H1 (cell line): ENCODE measurements at regions not wholly inside any gene's neighbourhood (a gene's known extent, or its start where the extent isn't known, plus 50 kb on each side); places are given as distances from the start of the nearest gene placed in this dataset.

Experiments used
- CTCF ChIA-PET: fragments of 300-600 bp; sonication (Branson Sonifier 250); formaldehyde crosslinking; loops from one replicate; lab custom pipeline; 2021; ENCODE audit not compliant: partially characterized antibody; lab: Charles Lee
- POLR2A ChIA-PET: fragments of 300-600 bp; sonication (Branson Sonifier 250); formaldehyde crosslinking; loops from one replicate; lab custom pipeline; 2021; ENCODE audit warnings: inconsistent platforms; ENCODE audit not compliant: partially characterized antibody; lab: Charles Lee
- DNase-seq, 2 experiments: peaks; one replicate each; pipeline versions ENCODE4 v3.0.0 to v3.0.0-alpha.2; 2010 to 2022; ENCODE audit warnings: low spot score in 2 of 2, low read depth in 1 of 2, mixed read lengths in 1 of 2
- FAIRE-seq: peaks from 2 replicates; lab custom pipeline; 2011; peaks lifted over from hg19 to GRCh38; lab: Jason Lieb, UNC
- H2AFZ ChIP-seq: 2 replicates; pipeline ENCODE4 v1.8.1; 2012; ENCODE audit warnings: low read length, inconsistent platforms
- H2AK5ac ChIP-seq: 2 replicates; pipeline ENCODE4 v1.6.1; 2013; ENCODE audit warnings: low read depth, low read length
- H2BK120ac ChIP-seq: replicated peaks from 2 replicates; pipeline ENCODE3; 2013; ENCODE audit warnings: low read depth, low read length, inconsistent platforms
- H2BK12ac ChIP-seq: 2 replicates; pipeline ENCODE4 v1.6.1; 2013; ENCODE audit warnings: low read depth, low read length
- H2BK15ac ChIP-seq: 2 replicates; pipeline ENCODE4 v1.6.1; 2013; ENCODE audit warnings: low read length
- H2BK20ac ChIP-seq: 2 replicates; pipeline ENCODE4 v1.6.1; 2013; ENCODE audit warnings: low read length
- H2BK5ac ChIP-seq: 2 replicates; pipeline ENCODE4 v1.6.1; 2013; ENCODE audit warnings: low read depth, low read length
- H3K14ac ChIP-seq: 2 replicates; pipeline ENCODE4 v1.6.1; 2013; ENCODE audit warnings: inconsistent platforms; ENCODE audit not compliant: insufficient read length
- H3K18ac ChIP-seq: 2 replicates; pipeline ENCODE4 v1.6.1; 2013; ENCODE audit warnings: low read length; ENCODE audit errors: extremely low read depth
- H3K23ac ChIP-seq: 2 replicates; pipeline ENCODE4 v1.6.1; 2013; ENCODE audit warnings: inconsistent platforms; ENCODE audit not compliant: insufficient read length
- H3K23me2 ChIP-seq: 2 replicates; pipeline ENCODE4 v1.6.1; 2013; ENCODE audit warnings: low read depth, low read length
- H3K27ac ChIP-seq: 2 replicates; pipeline ENCODE4 v1.6.1; 2011; ENCODE audit warnings: low read depth, low read length, inconsistent platforms
- H3K27me3 ChIP-seq, 4 experiments: replicated peaks in 1 of 4; 1 replicate in 1 of 4; 2 replicates in 3 of 4; pipeline versions ENCODE4 v1.6.1 to v1.8.1; 2011 to 2013; ENCODE audit warnings: low read length in 3 of 4, mild to moderate bottlenecking in 3 of 4, inconsistent platforms in 2 of 4, mixed read lengths in 2 of 4, moderate library complexity in 1 of 4; ENCODE audit not compliant: control insufficient read depth in 3 of 4, insufficient read depth in 3 of 4; ENCODE audit errors: extremely low read depth in 1 of 4
- H3K36me3 ChIP-seq, 4 experiments: 2 replicates each; pipeline versions ENCODE4 v1.6.1 to v1.8.1; 2011 to 2013; ENCODE audit warnings: mild to moderate bottlenecking in 4 of 4, low read length in 3 of 4, moderate library complexity in 2 of 4, control low read depth in 1 of 4, inconsistent platforms in 1 of 4; ENCODE audit not compliant: insufficient read depth in 4 of 4, control insufficient read depth in 2 of 4
- H3K4ac ChIP-seq: replicated peaks from 2 replicates; pipeline ENCODE3; 2013; ENCODE audit warnings: low read length, low read depth, mixed read lengths, inconsistent platforms; ENCODE audit not compliant: insufficient read length
- H3K4me1 ChIP-seq, 4 experiments: replicated peaks in 1 of 4; 1 replicate in 1 of 4; 2 replicates in 3 of 4; pipeline versions ENCODE4 v1.6.1 to v1.8.1; 2011 to 2013; ENCODE audit warnings: low read length in 3 of 4, inconsistent platforms in 2 of 4, mixed read lengths in 1 of 4; ENCODE audit not compliant: insufficient read depth in 4 of 4, control insufficient read depth in 3 of 4
- H3K4me2 ChIP-seq, 2 experiments: 2 replicates each; pipeline versions ENCODE4 v1.6.1 to v1.8.1; 2011 to 2013; ENCODE audit warnings: low read depth in 2 of 2, low read length in 2 of 2, control low read depth in 1 of 2, inconsistent platforms in 1 of 2, mild to moderate bottlenecking in 1 of 2; ENCODE audit not compliant: insufficient read depth in 1 of 2
- H3K4me3 ChIP-seq, 4 experiments: fragments of 200-600, 300-600 bp in 1 of 4; sonication (generic), shearing (Covaris generic), sonication (Bioruptor Twin) in 1 of 4; 2 replicates each; pipeline versions ENCODE4 v1.5.1 to v1.8.1; 2011 to 2016; ENCODE audit warnings: low read length in 4 of 4, low read depth in 3 of 4, control low read depth in 2 of 4, inconsistent platforms in 2 of 4, mild to moderate bottlenecking in 2 of 4, mixed read lengths in 1 of 4, moderate library complexity in 1 of 4; ENCODE audit not compliant: insufficient read depth in 2 of 4; ENCODE audit errors: extremely low read depth in 1 of 4
- H3K56ac ChIP-seq: replicated peaks from 2 replicates; pipeline ENCODE3; 2013; ENCODE audit warnings: low read depth, mild to moderate bottlenecking, mixed read lengths, low read length, inconsistent platforms; ENCODE audit not compliant: insufficient read length
- H3K79me1 ChIP-seq: 2 replicates; pipeline ENCODE4 v1.6.1; 2013; ENCODE audit warnings: low read depth, low read length, control low read depth
- H3K79me2 ChIP-seq, 2 experiments: 2 replicates each; pipeline versions ENCODE4 v1.6.1 to v1.8.1; 2012 to 2013; ENCODE audit warnings: low read length in 2 of 2, mild to moderate bottlenecking in 2 of 2, inconsistent platforms in 1 of 2; ENCODE audit not compliant: insufficient read depth in 2 of 2, control insufficient read depth in 1 of 2
- H3K9ac ChIP-seq, 4 experiments: replicated peaks in 1 of 4; 1 replicate in 1 of 4; 2 replicates in 3 of 4; pipeline versions ENCODE4 v1.6.1 to v1.8.1; 2011 to 2013; ENCODE audit warnings: low read depth in 3 of 4, low read length in 3 of 4, control low read depth in 2 of 4, mild to moderate bottlenecking in 2 of 4, moderate library complexity in 2 of 4, inconsistent platforms in 1 of 4; ENCODE audit errors: extremely low read depth in 1 of 4
- H3K9me3 ChIP-seq, 2 experiments: 2 replicates each; pipeline versions ENCODE4 v1.6.1 to v1.8.1; 2012 to 2013; ENCODE audit warnings: mild to moderate bottlenecking in 2 of 2, moderate library complexity in 2 of 2, control low read depth in 1 of 2, inconsistent platforms in 1 of 2, low read depth in 1 of 2, low read length in 1 of 2, mixed read lengths in 1 of 2; ENCODE audit not compliant: insufficient read depth in 2 of 2
- H4K20me1 ChIP-seq, 2 experiments: replicated peaks in 1 of 2; 2 replicates each; pipeline versions ENCODE3 to v1.8.1; 2011 to 2013; ENCODE audit warnings: inconsistent platforms in 2 of 2, low read length in 2 of 2, mild to moderate bottlenecking in 1 of 2; ENCODE audit not compliant: insufficient read depth in 2 of 2, control insufficient read depth in 1 of 2
- H4K5ac ChIP-seq: 2 replicates; pipeline ENCODE4 v1.6.1; 2013; ENCODE audit warnings: low read length, low read depth, mixed read lengths, inconsistent platforms; ENCODE audit not compliant: insufficient read length
- H4K8ac ChIP-seq: 2 replicates; pipeline ENCODE4 v1.8.0; 2013; ENCODE audit warnings: mild to moderate bottlenecking, moderate library complexity, low read length, inconsistent platforms; ENCODE audit not compliant: insufficient read depth; ENCODE audit errors: extremely low read depth
- H4K91ac ChIP-seq: replicated peaks from 2 replicates; pipeline ENCODE3; 2013; ENCODE audit warnings: low read length, mixed read lengths, inconsistent platforms; ENCODE audit not compliant: insufficient read length
- CBX8 ChIP-seq: fragments of 300-800, 300-1000 bp; sonication (generic); IDR thresholded peaks from 2 replicates; pipeline ENCODE4 v1.7.1; 2016; ENCODE audit warnings: low read depth, low read length, borderline replicate concordance
- WGBS, 2 experiments: shearing (Covaris generic) in 1 of 2; methylation state at CpG; one replicate each; pipeline versions ENCODE4 v1.1.6 to v1.1.7; 2013 to 2015; ENCODE audit warnings: low lambda C conversion rate in 2 of 2, mixed read lengths in 2 of 2, inconsistent platforms in 1 of 2, low coverage in 1 of 2, missing lambda C conversion rate in 1 of 2; ENCODE audit not compliant: insufficient replicate concordance in 2 of 2, insufficient coverage in 1 of 2, insufficient read length in 1 of 2; ENCODE audit errors: extremely low coverage in 1 of 2, missing lambda C conversion rate in 1 of 2; 5-methylcytosine and 5-hydroxymethylcytosine counted together

- no peak for TF ChIP-seq CBX8
- no peak overlapping the region for H2AFZ ChIP-seq
- ChIA-PET CTCF (no interaction called here), POLR2A (no interaction called here)
- no peak overlapping the region for H3K56ac ChIP-seq
- DNase-seq (no peak), FAIRE-seq (no peak)
- no peak overlapping the region for H3K4me3 ChIP-seq
- H4K20me1 ChIP-seq, result no peaks in the 10 kb centered on the region
- H3K18ac ChIP-seq, result no peak overlapping the region
- no peak overlapping the region for H2BK12ac ChIP-seq
- no peak overlapping the region for H2AK5ac ChIP-seq
- H4K5ac ChIP-seq, result no peak overlapping the region
- H4K91ac ChIP-seq, result no peak overlapping the region
- no peaks in the 10 kb centered on the region for H3K4me1 ChIP-seq
- no peak overlapping the region for H2BK5ac ChIP-seq
- H3K9me3 ChIP-seq, result no peaks in the 10 kb centered on the region
- no peaks in the 10 kb centered on the region for H3K79me2 ChIP-seq
- H3K23ac ChIP-seq, result no peak overlapping the region
- H3K14ac ChIP-seq, result no peak overlapping the region
- no peak overlapping the region for H4K8ac ChIP-seq
- no peaks in the 10 kb centered on the region for H3K79me1 ChIP-seq
- no peak overlapping the region for H2BK120ac ChIP-seq
- H3K27me3 ChIP-seq, result no peaks in the 10 kb centered on the region
- no peak overlapping the region for H3K9ac ChIP-seq
- no peak overlapping the region for H3K4ac ChIP-seq
- H2BK15ac ChIP-seq, result no peak overlapping the region
- H3K23me2 ChIP-seq, result no peaks in the 10 kb centered on the region
- WGBS, 2 experiments, result 42% methylated on average over 2 of the region's 2 CpGs; no CpG with 5 or more reads in 1 of the 2 experiments
- no peaks in the 10 kb centered on the region for H3K36me3 ChIP-seq
- no peak overlapping the region for H3K27ac ChIP-seq
- H2BK20ac ChIP-seq, result no peak overlapping the region
- no peak overlapping the region for H3K4me2 ChIP-seq
Observed at GRCh38 chr2:78383576-78383975, 641.9 kb upstream of the REG3G start.
